ENCODE measurements at regions not wholly inside any gene's neighbourhood (a gene's known extent, or its start where the extent isn't known, plus 50 kb on each side); places are given as distances from the start of the nearest gene placed in this dataset.

DNA sequence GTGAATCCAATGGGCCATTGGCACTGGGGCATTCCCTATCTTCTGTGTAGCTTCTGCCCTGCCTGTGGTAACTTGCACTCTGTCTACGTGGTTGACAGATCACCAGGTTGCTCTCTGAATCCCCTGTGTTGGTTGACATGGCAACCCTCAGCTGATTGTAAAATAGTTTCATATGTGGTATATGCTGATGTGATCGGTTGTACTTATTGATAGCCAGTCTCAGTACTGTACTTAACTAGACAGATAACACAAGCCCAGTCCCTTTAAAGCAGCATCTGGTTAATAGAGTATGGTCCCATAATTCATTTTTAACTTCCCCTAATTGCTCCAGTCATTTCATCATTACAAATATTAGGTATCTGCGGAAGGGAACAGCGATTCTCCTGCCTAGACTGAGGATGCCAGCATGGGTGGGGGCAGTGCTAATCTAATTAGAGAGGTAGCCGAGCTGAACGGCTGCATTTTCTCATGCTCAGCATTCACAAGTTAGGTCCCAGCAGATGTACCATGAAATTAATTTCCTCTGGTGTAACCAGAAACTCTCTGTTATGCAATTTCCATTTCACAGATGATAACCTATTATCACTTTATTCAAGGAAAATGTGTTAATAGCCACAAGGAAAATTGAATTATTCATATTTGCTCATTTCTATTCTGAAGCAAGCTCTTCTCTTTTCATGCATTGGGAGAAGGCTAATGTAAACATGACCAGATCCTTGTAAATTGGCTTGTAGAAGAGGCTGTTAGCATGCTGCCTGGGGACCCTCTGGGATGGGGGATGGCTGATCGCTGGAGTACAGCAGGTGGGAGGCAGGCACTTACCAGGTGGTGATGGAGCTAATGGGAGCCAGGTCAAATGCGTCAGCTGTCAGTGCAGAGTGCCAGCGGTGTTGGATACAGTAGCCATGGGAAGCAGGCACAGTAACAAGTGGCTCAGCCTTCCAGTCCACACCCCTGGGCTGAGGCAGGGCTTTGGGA lies 608.3 kb downstream of the GALR1 start:
- no peak for DNase-seq (ENCODE audit: low spot score)

DNA sequence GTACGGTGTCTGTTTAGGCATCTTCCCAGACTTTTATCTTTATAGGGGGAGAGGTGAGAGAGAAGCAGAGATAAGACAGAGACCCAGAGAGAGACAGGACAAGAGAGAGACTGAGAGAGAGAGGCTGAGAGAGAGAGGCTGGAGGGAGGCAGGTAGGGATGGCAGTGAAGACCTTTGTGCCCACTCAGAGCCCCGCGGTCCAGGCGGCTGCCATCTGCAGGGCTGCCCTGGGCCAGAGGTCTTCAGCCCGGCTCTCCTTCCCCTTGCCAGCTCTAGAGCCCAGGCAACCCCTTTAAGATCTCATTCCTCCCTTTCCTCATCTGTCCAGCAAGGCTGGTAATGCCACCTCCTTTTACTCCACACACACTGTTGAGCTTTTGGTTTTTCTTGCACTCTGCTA lies 610.0 kb downstream of the GALR1 start:
- no peak for DNase-seq (ENCODE audit: low spot score)

GRCh38 chr18:77862066-77862757 lies 612.6 kb downstream of the GALR1 start:
- DNase-seq (ENCODE audit: low spot score) = no peak

GRCh38 chr18:77865853-77866252 lies 616.2 kb downstream of the GALR1 start:
- no peak for DNase-seq (ENCODE audit: low spot score)

DNA sequence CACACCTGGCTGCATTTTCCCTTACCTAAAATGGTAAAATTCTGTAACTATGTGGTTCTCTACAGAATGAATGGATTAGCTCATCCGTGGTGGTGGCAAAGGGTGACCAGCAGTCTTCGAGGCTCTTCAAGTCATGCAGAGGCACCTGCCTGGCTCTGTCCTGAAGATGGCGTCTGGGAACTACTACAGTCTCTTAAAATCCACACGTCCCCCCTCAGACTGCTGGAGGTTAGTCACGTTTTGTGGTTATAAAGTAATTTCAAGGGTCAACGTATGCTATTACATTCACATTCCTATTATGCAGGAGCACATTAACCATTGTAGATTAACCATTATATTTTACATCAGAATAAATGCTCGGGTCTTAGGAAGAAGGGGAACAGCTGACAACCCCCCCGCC lies 616.7 kb downstream of the GALR1 start:
- no peak for DNase-seq (ENCODE audit: low spot score)

- DNase-seq (ENCODE audit: low spot score) = no peak
Measured at GRCh38 chr18:77870199-77870598, 620.6 kb downstream of the GALR1 start.

DNA sequence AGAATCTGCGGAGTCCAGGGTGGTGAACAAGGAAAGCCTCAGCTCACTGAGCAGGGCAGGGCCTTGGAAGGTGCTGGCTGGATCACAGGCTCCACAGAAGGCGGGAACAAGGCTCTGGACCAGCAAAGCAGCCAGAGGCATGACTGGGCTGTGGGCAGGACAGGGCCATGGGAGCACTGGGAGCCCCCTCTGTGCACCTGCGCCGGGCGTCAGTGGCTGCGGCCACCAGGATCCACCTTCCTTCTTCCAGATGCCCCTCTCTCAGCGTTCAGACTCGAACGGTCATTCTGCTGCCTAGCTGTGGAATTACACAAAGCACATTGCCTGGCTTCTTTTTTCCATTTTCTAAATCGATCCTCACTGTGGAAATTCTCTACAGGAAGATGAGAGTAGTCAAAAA lies 621.2 kb downstream of the GALR1 start:
- DNase-seq (ENCODE audit: low spot score) = no peak

- DNase-seq (ENCODE audit: low spot score) = no peak
Measured at GRCh38 chr18:77872166-77872565, 622.5 kb downstream of the GALR1 start.

DNA sequence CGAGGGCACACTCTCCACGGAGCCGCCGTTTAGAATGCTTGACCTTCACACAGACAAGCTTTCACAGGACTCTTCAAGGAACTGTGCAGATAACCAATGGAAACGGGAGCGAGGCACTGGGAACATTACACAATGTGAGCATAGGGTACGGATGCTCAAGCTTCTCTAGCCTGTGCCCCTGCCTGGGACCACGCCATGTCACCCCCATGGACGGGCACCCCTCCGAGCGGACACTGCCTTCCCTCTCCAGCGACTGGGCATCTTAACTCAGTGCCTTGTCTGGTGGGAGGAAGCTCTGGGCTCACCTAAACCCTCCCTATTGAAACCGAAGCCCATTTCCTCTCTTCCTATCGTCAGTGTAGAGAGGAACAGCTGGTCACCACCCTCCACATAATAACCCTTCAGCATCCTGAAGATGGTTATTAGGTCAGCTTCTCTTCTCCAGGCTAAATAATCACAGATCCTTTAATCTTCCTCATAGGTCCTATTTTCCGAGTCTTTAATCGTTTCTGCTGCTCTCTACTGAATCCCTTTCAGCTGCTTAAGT lies 626.7 kb downstream of the GALR1 start:
- no peak for DNase-seq (ENCODE audit: low spot score)

DNA sequence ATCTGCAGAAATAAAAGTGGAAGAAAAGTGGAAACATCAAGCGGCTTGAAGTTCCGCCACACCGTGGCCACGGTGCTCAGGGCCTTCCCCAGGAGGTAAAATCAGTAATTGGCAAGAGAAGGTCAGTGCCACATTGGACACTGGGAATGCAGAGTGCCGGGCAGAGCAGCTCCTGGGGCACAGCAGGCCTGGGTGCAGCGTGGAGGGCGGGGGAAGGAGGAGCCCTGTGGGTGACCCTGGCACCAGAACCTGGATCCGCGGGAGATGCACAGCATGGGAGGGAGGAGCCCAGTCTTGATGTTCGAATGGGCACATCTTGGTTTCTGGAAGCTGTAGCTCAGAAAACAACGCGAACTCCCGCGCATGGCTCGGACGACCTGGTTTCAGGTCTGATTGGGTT lies 630.2 kb downstream of the GALR1 start:
- no peak for DNase-seq (ENCODE audit: low spot score)

GRCh38 chr18:77884454-77884853 lies 634.8 kb downstream of the GALR1 start:
- no peak for DNase-seq (ENCODE audit: low spot score)

- no peak for DNase-seq (ENCODE audit: low spot score)
Measured at GRCh38 chr18:77894060-77894459, 644.4 kb downstream of the GALR1 start.

GRCh38 chr18:77895250-77895649 lies 645.6 kb downstream of the GALR1 start:
- no peak for DNase-seq (ENCODE audit: low spot score)

DNA sequence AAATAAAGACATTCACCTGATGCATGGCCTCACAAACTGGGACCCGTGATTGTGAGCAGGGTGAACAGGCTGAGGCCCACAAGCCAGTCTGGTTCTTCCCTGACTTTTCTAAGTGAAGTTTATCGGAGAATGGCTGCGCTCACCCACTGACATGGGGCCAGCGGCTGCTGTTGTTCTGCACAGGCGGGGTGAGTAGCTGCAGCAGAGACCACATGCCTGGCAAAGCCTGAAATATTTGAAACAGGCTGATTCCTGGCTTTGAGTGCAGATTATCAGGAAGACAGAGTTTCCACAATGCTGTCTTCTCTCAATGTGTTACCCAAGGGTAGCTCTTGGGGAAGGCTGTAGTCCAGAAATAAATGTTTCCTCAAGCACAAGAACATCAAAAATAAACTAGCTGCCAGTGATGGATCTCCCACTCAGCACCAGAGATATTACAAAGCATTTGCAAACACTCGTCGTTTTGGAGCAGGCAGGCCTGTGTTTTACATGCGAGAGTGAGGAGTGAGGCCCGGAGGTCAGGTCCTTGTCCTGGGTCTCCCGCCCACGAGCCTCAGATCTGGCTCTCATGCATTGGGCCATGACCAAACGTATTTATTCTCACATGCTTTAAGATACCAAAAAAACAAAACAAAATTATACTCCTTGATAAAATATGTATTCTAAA lies 647.1 kb downstream of the GALR1 start:
- DNase-seq (ENCODE audit: low spot score) = no peak

GRCh38 chr18:77897606-77898005 lies 648.0 kb downstream of the GALR1 start:
- DNase-seq (ENCODE audit: low spot score) = no peak

- DNase-seq (ENCODE audit: low spot score) = peak; percentile 92
Measured at GRCh38 chr18:77899972-77900754, 650.5 kb downstream of the GALR1 start.

GRCh38 chr18:77905011-77905410 lies 655.4 kb downstream of the GALR1 start:
- DNase-seq (ENCODE audit: low spot score) = no peak

DNA sequence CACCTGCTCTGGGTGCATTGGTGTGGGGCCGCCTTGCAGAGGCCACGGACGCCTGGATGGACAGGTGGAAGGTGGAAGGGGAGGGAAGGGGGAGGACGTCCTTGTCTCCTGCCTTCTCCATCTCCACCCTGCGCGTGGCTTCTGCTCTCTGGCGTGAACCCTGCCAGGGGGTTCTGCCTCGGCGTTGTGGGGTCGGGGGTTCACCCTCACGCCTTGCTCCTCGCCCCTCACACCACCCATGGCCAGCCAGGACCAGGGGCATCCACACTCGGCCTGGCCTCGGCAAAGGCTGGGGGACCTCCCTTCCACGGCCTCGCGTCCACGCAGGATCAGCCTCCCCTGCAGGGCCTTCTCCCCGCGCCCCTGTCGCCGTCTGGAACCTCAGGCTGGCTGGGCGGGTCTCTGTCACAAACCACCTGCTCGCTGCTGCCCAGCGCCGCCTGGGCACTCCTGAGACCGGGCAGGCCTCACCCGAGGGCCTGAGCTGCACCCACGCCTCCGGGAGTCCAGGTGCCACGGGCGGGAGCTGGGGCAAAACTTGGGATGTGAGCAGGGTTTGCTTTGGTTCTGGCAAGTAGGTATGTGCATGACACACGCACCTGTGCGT lies 655.9 kb downstream of the GALR1 start:
- no peak for DNase-seq (ENCODE audit: low spot score)

- no peak for DNase-seq (ENCODE audit: low spot score)
Measured at GRCh38 chr18:77906103-77906892, 656.6 kb downstream of the GALR1 start.

- no peak for DNase-seq (ENCODE audit: low spot score)
Measured at GRCh38 chr18:77910347-77910746, 660.7 kb downstream of the GALR1 start.
